SK-N-SH (cell line): ENCODE measurements at regions not wholly inside any gene's neighbourhood (a gene's known extent, or its start where the extent isn't known, plus 50 kb on each side); places are given as distances from the start of the nearest gene placed in this dataset.

ENCODE experiments used
- CTCF ChIA-PET: fragments of 300-600, 350-600 bp; formaldehyde crosslinking; extraction: SDS; loops from one replicate; lab custom pipeline; 2021; lab: Yijun Ruan, JAX
- POLR2A ChIA-PET: fragments of 350-600 bp; sonication (Branson Sonifier 250); formaldehyde crosslinking; extraction: SDS; loops from one replicate; lab custom pipeline; 2020; ENCODE audit warnings: antibody characterized with exemption, inconsistent platforms; lab: Yijun Ruan, JAX
- DNase-seq: peaks from one replicate; pipeline ENCODE4 v3.0.0; 2012
- H2AFZ ChIP-seq: fragments of 200-600 bp; sonication (generic); 2 replicates; pipeline ENCODE4 v1.8.1; 2016; ENCODE audit warnings: antibody characterized with exemption, mild to moderate bottlenecking, low read depth
- H3F3A ChIP-seq: fragments of 200-600 bp; sonication (generic); replicated peaks from 2 replicates; pipeline ENCODE3; 2016; ENCODE audit warnings: antibody characterized with exemption, mild to moderate bottlenecking; ENCODE audit not compliant: insufficient read depth
- H3K27ac ChIP-seq, 2 experiments: fragments of 200-500 bp in 1 of 2; fragments of 200-600 bp in 1 of 2; sonication (Bioruptor generic) in 1 of 2; sonication (generic), shearing (Covaris generic) in 1 of 2; 2 replicates each; pipeline versions ENCODE4 v1.5.1 to v1.6.1; 2014 to 2016; ENCODE audit warnings: low read depth in 2 of 2, inconsistent platforms in 1 of 2, low read length in 1 of 2, mild to moderate bottlenecking in 1 of 2, mixed read lengths in 1 of 2
- H3K27me3 ChIP-seq: fragments of 200-600 bp; sonication (generic), shearing (Covaris generic); 2 replicates; pipeline ENCODE4 v1.6.1; 2016; ENCODE audit warnings: mixed run types; ENCODE audit not compliant: insufficient read depth
- H3K36me3 ChIP-seq, 2 experiments: fragments of 200-500 bp in 1 of 2; fragments of 200-600 bp in 1 of 2; sonication (Bioruptor generic) in 1 of 2; sonication (generic) in 1 of 2; replicated peaks in 1 of 2; 2 replicates each; pipeline versions ENCODE3 to v1.5.1; 2014 to 2016; ENCODE audit warnings: low read length in 1 of 2, mild to moderate bottlenecking in 1 of 2; ENCODE audit not compliant: insufficient read depth in 2 of 2, control insufficient read depth in 1 of 2
- H3K4me1 ChIP-seq, 2 experiments: fragments of 200-500 bp in 1 of 2; fragments of 200-600 bp in 1 of 2; sonication (Bioruptor generic) in 1 of 2; sonication (generic), shearing (Covaris generic) in 1 of 2; 2 replicates each; pipeline versions ENCODE4 v1.5.1 to v1.6.1; 2014 to 2016; ENCODE audit warnings: low read depth in 1 of 2, low read length in 1 of 2, mixed run types in 1 of 2; ENCODE audit not compliant: insufficient read depth in 2 of 2, control insufficient read depth in 1 of 2
- H3K4me2 ChIP-seq: fragments of 200-600 bp; sonication (generic), shearing (Covaris generic); 2 replicates; pipeline ENCODE4 v1.6.1; 2017; ENCODE audit warnings: mixed run types
- H3K4me3 ChIP-seq, 2 experiments: fragments of 200-500 bp in 1 of 2; fragments of 200-600 bp in 1 of 2; sonication (Bioruptor generic) in 1 of 2; sonication (generic), shearing (Covaris generic) in 1 of 2; 2 replicates each; pipeline versions ENCODE4 v1.5.1 to v1.8.1; 2014 to 2016; ENCODE audit warnings: low read depth in 2 of 2, inconsistent platforms in 1 of 2, low read length in 1 of 2, mild to moderate bottlenecking in 1 of 2, mixed read lengths in 1 of 2, moderate library complexity in 1 of 2
- H3K79me2 ChIP-seq: fragments of 200-600 bp; sonication (generic); 2 replicates; pipeline ENCODE4 v1.8.1; 2017; ENCODE audit warnings: mild to moderate bottlenecking; ENCODE audit not compliant: insufficient read depth
- H3K9ac ChIP-seq: fragments of 200-600 bp; sonication (generic); 2 replicates; pipeline ENCODE4 v1.6.1; 2017; ENCODE audit warnings: mixed run types
- H3K9me2 ChIP-seq: fragments of 200-600 bp; sonication (generic); 2 replicates; pipeline ENCODE4 v1.6.1; 2017; ENCODE audit warnings: mixed run types
- H3K9me3 ChIP-seq: fragments of 200-600 bp; sonication (generic); 2 replicates; pipeline ENCODE4 v1.6.1; 2017; ENCODE audit warnings: mixed run types, mild to moderate bottlenecking, moderate library complexity
- H4K20me1 ChIP-seq: fragments of 200-600 bp; sonication (generic); 2 replicates; pipeline ENCODE4 v1.6.1; 2017; ENCODE audit warnings: mild to moderate bottlenecking, mixed run types; ENCODE audit not compliant: insufficient read depth
- CHD2 ChIP-seq: fragments of 150-350 bp; IDR thresholded peaks from 2 replicates; pipeline ENCODE4 v1.6.1; 2018; ENCODE audit warnings: low read length; ENCODE audit not compliant: partially characterized antibody
- EP300 ChIP-seq, 2 experiments: IDR thresholded peaks; 2 replicates each; pipeline versions ENCODE4 v1.4.0 to v1.6.1; 2012; ENCODE audit warnings: borderline replicate concordance in 1 of 2, low read depth in 1 of 2, low read length in 1 of 2
- FOXJ3 ChIP-seq: sonication (generic); formaldehyde crosslinking; IDR thresholded peaks from 2 replicates; pipeline ENCODE4 v1.5.1; 2020; ENCODE audit warnings: mild to moderate bottlenecking, missing genetic modification reagents
- FOXM1 ChIP-seq: IDR thresholded peaks from 2 replicates; pipeline ENCODE4 v1.4.0; 2012; ENCODE audit warnings: low read depth, mild to moderate bottlenecking
- GABPA ChIP-seq: IDR thresholded peaks from 2 replicates; pipeline ENCODE4 v1.4.0; 2012; ENCODE audit warnings: low read depth, mild to moderate bottlenecking
- GATA2 ChIP-seq: sonication (generic); formaldehyde crosslinking; IDR thresholded peaks from 2 replicates; pipeline ENCODE4 v1.5.0; 2020; ENCODE audit warnings: mild to moderate bottlenecking, missing genetic modification reagents
- JUND ChIP-seq: IDR thresholded peaks from 2 replicates; pipeline ENCODE4 v1.4.0; 2012
- MEF2A ChIP-seq: IDR thresholded peaks from 2 replicates; pipeline ENCODE4 v1.4.0; 2012; ENCODE audit warnings: low read depth, borderline replicate concordance
- MXI1 ChIP-seq: IDR thresholded peaks from 2 replicates; pipeline ENCODE4 v1.6.1; 2012; ENCODE audit warnings: mild to moderate bottlenecking, low read depth, low read length, improper control_type of control experiment
- NFIC ChIP-seq: IDR thresholded peaks from 2 replicates; pipeline ENCODE4 v1.4.0; 2012; ENCODE audit warnings: borderline replicate concordance
- NRF1 ChIP-seq: IDR thresholded peaks from 2 replicates; pipeline ENCODE4 v1.6.1; 2012; ENCODE audit warnings: low read depth, mild to moderate bottlenecking, low read length
- RCOR1 ChIP-seq: fragments of 150-350 bp; IDR thresholded peaks from 2 replicates; pipeline ENCODE4 v1.6.1; 2017; ENCODE audit warnings: antibody characterized with exemption, low read length
- RFX5 ChIP-seq: IDR thresholded peaks from 2 replicates; pipeline ENCODE4 v1.6.1; 2012; ENCODE audit warnings: mild to moderate bottlenecking, improper control_type of control experiment, low read length
- TAF1 ChIP-seq: IDR thresholded peaks from 2 replicates; pipeline ENCODE4 v1.6.1; 2012; ENCODE audit warnings: low read depth, mild to moderate bottlenecking, low read length, moderate library complexity, borderline replicate concordance
- TEAD4 ChIP-seq: IDR thresholded peaks from 2 replicates; pipeline ENCODE4 v1.4.0; 2012; ENCODE audit warnings: mild to moderate bottlenecking, borderline replicate concordance; ENCODE audit not compliant: insufficient read depth
- YY1 ChIP-seq: IDR thresholded peaks from 2 replicates; pipeline ENCODE4 v1.4.0; 2012; ENCODE audit warnings: low read depth, mild to moderate bottlenecking
- WGBS: methylation state at CpG from one replicate; pipeline ENCODE4 v1.1.6; 2017; ENCODE audit warnings: low lambda C conversion rate; 5-methylcytosine and 5-hydroxymethylcytosine counted together
- TF ChIP-seq, protein P1 (sequence below): IDR thresholded peaks from 2 replicates; pipeline ENCODE4 v1.4.0; 2012; ENCODE audit warnings: low read depth, borderline replicate concordance
- TF ChIP-seq, protein P2 (sequence below): fragments of 150-350 bp; IDR thresholded peaks from 2 replicates; pipeline ENCODE4 v1.6.1; 2016; ENCODE audit warnings: mild to moderate bottlenecking, low read depth, low read length
- TF ChIP-seq, protein P3 (sequence below): IDR thresholded peaks from 2 replicates; pipeline ENCODE4 v1.4.0; 2012; ENCODE audit warnings: low read depth, borderline replicate concordance

DNA sequence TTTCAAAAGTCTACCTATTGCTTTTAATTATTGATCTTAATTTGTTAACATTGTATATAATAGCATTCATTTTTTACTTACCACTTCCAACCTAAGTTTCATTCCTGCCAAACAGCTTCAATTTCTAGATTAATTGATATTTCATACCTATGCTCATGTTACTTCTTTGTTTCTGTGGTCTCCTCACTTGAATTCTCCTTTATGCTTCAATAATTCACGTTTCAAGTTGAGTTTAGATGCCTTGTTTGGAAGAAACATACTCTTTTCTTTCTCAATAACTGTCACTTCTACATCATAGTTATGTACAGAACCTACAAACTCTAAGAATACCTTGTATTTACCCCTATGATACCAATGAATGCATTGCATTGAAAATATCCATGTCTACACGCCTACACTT lies 862.2 kb upstream of the LRATD1 start:
- DNase-seq = no peak
- Histone ChIP-seq H3K79me2 (no peaks in the 10 kb centered on the region), H3F3A (no peaks in the 10 kb centered on the region), H3K4me1 (no peaks in the 10 kb centered on the region), H4K20me1 (no peaks in the 10 kb centered on the region), H3K9me2 (no peaks in the 10 kb centered on the region), H2AFZ (no peak overlapping the region), H3K36me3 (no peaks in the 10 kb centered on the region), H3K4me3 (no peak overlapping the region), H3K27ac (no peak overlapping the region), H3K9ac (no peak overlapping the region), H3K27me3 (no peaks in the 10 kb centered on the region), H3K4me2 (no peak overlapping the region), H3K9me3 (no peaks in the 10 kb centered on the region)
- ChIA-PET CTCF (interaction anchor here (0.6 kb wide), 1 partner anchor 394 kb away, joined by 3 read pairs; no protein-coding TSS in a partner anchor), POLR2A (no interaction called here)
- TF ChIP-seq EP300 (IDR thresholded peaks at IDR 0.05; ENCODE audit: borderline replicate concordance in 1 of 2, low read depth in 1 of 2, low read length in 1 of 2) (no peak), GABPA (no peak), GATA2 (CRISPR knock-in tag) (no peak), MXI1 (no peak), FOXM1 (no peak), CHD2 (no peak), TEAD4 (no peak), RFX5 (no peak)
- TF ChIP-seq, protein P1, sequence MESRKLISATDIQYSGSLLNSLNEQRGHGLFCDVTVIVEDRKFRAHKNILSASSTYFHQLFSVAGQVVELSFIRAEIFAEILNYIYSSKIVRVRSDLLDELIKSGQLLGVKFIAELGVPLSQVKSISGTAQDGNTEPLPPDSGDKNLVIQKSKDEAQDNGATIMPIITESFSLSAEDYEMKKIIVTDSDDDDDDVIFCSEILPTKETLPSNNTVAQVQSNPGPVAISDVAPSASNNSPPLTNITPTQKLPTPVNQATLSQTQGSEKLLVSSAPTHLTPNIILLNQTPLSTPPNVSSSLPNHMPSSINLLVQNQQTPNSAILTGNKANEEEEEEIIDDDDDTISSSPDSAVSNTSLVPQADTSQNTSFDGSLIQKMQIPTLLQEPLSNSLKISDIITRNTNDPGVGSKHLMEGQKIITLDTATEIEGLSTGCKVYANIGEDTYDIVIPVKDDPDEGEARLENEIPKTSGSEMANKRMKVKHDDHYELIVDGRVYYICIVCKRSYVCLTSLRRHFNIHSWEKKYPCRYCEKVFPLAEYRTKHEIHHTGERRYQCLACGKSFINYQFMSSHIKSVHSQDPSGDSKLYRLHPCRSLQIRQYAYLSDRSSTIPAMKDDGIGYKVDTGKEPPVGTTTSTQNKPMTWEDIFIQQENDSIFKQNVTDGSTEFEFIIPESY = no peak
- WGBS = 8% methylated on average over 2 of the region's 2 CpGs

DNA sequence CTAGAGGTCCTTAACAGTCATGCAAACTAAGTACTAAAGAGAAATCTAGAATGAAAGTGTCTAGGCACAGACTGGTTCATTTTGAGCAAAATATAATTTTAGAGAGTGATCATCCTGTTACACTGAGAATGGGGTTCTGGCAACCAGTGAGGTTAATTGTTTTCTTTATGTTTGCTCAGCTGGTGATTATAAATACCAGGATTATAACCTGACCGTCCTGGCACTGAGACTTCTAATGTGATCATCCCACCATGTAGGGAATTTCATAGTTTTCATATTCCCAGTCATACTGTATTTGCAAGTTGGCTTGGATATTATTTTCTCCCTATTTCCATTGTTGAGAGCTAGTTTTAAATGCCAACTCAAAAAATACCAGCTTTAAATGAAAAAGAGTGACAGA lies 852.5 kb upstream of the LRATD1 start:
- Histone ChIP-seq H2AFZ (no peak overlapping the region), H3K9me2 (no peaks in the 10 kb centered on the region), H3F3A (no peaks in the 10 kb centered on the region), H3K79me2 (no peaks in the 10 kb centered on the region), H3K9me3 (peaks cover 3% of the 10 kb centered on the region; the same call in 1 of the 2 replicates), H3K27ac (no peak overlapping the region), H3K9ac (no peak overlapping the region), H3K4me3 (no peak overlapping the region), H4K20me1 (no peaks in the 10 kb centered on the region), H3K36me3 (no peaks in the 10 kb centered on the region), H3K4me2 (no peak overlapping the region), H3K4me1 (no peaks in the 10 kb centered on the region), H3K27me3 (no peaks in the 10 kb centered on the region)
- no peak for DNase-seq
- 22% methylated on average over 1 of the region's 1 CpG for WGBS
- TF ChIP-seq NRF1 = no peak
- no peak for TF ChIP-seq CHD2
- no peak for TF ChIP-seq MEF2A
- no peak for TF ChIP-seq NFIC
- no peak for TF ChIP-seq YY1
- TF ChIP-seq, protein P2, sequence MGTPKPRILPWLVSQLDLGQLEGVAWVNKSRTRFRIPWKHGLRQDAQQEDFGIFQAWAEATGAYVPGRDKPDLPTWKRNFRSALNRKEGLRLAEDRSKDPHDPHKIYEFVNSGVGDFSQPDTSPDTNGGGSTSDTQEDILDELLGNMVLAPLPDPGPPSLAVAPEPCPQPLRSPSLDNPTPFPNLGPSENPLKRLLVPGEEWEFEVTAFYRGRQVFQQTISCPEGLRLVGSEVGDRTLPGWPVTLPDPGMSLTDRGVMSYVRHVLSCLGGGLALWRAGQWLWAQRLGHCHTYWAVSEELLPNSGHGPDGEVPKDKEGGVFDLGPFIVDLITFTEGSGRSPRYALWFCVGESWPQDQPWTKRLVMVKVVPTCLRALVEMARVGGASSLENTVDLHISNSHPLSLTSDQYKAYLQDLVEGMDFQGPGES = no peak
- TF ChIP-seq, protein P3, sequence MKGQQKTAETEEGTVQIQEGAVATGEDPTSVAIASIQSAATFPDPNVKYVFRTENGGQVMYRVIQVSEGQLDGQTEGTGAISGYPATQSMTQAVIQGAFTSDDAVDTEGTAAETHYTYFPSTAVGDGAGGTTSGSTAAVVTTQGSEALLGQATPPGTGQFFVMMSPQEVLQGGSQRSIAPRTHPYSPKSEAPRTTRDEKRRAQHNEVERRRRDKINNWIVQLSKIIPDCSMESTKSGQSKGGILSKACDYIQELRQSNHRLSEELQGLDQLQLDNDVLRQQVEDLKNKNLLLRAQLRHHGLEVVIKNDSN = no peak
- TF ChIP-seq TAF1 = no peak
- TF ChIP-seq, protein P1 = no peak
- TF ChIP-seq JUND = no peak
- no peak for TF ChIP-seq FOXJ3 (CRISPR knock-in tag)
- TF ChIP-seq RCOR1 = no peak
- ChIA-PET POLR2A (no interaction called here), CTCF (interaction anchor here (1.4 kb wide), 1 partner anchor 11 kb away, joined by 4 read pairs; no protein-coding TSS in a partner anchor)
